ENCODE measurements at regions not wholly inside any gene's neighbourhood (a gene's known extent, or its start where the extent isn't known, plus 50 kb on each side); places are given as distances from the start of the nearest gene placed in this dataset.

DNA sequence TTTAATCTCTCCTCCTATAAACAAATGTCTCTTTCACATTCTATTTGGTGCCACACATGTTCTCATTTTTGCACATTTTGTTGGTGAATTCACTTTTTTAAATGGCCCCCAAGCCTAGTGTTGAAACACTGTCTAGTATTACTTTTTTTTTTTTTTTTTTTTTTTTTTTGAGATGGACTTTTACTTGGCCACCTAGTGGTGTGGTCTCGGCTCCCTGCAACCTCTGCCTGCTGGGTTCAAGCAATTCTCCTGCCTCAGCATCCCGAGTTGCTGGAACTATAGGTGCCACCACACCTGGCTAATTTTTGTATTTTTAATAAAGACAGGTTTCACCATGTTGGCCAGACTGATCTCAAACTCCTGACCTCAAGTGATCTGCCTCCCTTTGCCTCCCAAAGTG, 273.8 kb upstream of the SLC14A2 start:
- TF ChIP-seq, protein P1, sequence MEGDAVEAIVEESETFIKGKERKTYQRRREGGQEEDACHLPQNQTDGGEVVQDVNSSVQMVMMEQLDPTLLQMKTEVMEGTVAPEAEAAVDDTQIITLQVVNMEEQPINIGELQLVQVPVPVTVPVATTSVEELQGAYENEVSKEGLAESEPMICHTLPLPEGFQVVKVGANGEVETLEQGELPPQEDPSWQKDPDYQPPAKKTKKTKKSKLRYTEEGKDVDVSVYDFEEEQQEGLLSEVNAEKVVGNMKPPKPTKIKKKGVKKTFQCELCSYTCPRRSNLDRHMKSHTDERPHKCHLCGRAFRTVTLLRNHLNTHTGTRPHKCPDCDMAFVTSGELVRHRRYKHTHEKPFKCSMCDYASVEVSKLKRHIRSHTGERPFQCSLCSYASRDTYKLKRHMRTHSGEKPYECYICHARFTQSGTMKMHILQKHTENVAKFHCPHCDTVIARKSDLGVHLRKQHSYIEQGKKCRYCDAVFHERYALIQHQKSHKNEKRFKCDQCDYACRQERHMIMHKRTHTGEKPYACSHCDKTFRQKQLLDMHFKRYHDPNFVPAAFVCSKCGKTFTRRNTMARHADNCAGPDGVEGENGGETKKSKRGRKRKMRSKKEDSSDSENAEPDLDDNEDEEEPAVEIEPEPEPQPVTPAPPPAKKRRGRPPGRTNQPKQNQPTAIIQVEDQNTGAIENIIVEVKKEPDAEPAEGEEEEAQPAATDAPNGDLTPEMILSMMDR (IDR thresholded peaks at IDR 0.05; ENCODE audit: insufficient read depth, low read depth, low read length) = no peak
- TF ChIP-seq EZH2 (IDR thresholded peaks at IDR 0.05; ENCODE audit: insufficient read depth, low read length) = no peak

Data from astrocyte (in vitro differentiated cells and primary cell).